ENCODE measurements at regions not wholly inside any gene's neighbourhood (a gene's known extent, or its start where the extent isn't known, plus 50 kb on each side); places are given as distances from the start of the nearest gene placed in this dataset.

DNA sequence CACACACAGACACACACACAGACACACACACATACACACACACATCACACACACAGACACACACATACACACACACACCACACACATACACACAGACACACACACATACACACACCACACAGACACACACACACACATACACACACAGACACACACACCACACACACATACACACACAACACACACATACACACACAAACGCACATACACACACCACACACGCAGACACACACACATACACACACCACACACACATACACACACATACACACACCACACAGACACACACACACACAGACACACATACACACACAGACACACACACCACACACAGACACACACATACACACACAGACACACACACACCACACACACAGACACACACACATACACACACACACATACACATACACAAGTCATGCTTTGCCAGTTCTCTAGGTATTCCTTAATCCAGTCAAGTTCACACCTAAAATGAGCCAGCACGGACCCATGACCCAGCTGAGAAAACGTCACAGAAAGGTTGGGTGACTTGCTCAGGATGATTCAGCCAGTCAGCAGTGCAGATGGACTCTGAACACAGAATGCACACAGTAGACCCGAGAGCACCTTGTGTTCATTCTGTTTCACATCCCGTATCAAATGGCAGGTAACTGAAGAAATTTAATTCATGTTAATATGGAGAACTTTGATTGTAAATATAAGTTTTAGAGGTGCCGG lies 746.4 kb downstream of the MTRR start:
- Histone ChIP-seq H3K4me3 (no peak overlapping the region), H3K9ac (ENCODE audit: insufficient read depth in 1 of 2, low read length in 2 of 2) (no peak overlapping the region), H3K27ac (ENCODE audit: low read depth in 1 of 2, low read length in 1 of 2) (no peak overlapping the region), H3K27me3 (ENCODE audit: control insufficient read depth in 3 of 3, insufficient read depth in 3 of 3, low read length in 2 of 3) (no peaks in the 10 kb centered on the region), H3K36me3 (ENCODE audit: control insufficient read depth in 4 of 4, insufficient read depth in 4 of 4, low read length in 4 of 4) (no peaks in the 10 kb centered on the region), H3K9me3 (ENCODE audit: control insufficient read depth in 4 of 4, insufficient read depth in 3 of 4, low read length in 3 of 4) (peaks cover 0 to 4% (median 0%) of the 10 kb centered on the region in 4 donors), H3K4me1 (ENCODE audit: control insufficient read depth in 5 of 5, insufficient read depth in 5 of 5, low read length in 5 of 5) (no peaks in the 10 kb centered on the region)
- DNase-seq (no peak), ATAC-seq (ENCODE audit: insufficient read depth, low FRiP score) (no peak)
- TF ChIP-seq CTCF (IDR thresholded peaks at IDR 0.05; ENCODE audit: control extremely low read depth, extremely low read depth), result no peak
- 80 to 90% methylated on average over 7 of the region's 7 CpGs for whole genome bisulfite sequencing, 2 donors

GRCh38 chr5:8628521-8628920 lies 759.6 kb downstream of the MTRR start:
- TF ChIP-seq CTCF (IDR thresholded peaks at IDR 0.05; ENCODE audit: control extremely low read depth, extremely low read depth), result no peak
- DNase-seq (no peak), ATAC-seq (ENCODE audit: insufficient read depth, low FRiP score) (no peak)
- Histone ChIP-seq H3K4me3 (no peak overlapping the region), H3K27me3 (ENCODE audit: control insufficient read depth in 3 of 3, insufficient read depth in 3 of 3, low read length in 2 of 3) (no peaks in the 10 kb centered on the region), H3K36me3 (ENCODE audit: control insufficient read depth in 4 of 4, insufficient read depth in 4 of 4, low read length in 4 of 4) (no peaks in the 10 kb centered on the region), H3K27ac (ENCODE audit: low read depth in 1 of 2, low read length in 1 of 2) (no peak overlapping the region), H3K9ac (ENCODE audit: insufficient read depth in 1 of 2, low read length in 2 of 2) (no peak overlapping the region), H3K9me3 (ENCODE audit: control insufficient read depth in 4 of 4, insufficient read depth in 3 of 4, low read length in 3 of 4) (peaks cover 0 to 3% (median 0%) of the 10 kb centered on the region in 4 donors), H3K4me1 (ENCODE audit: control insufficient read depth in 5 of 5, insufficient read depth in 5 of 5, low read length in 5 of 5) (no peaks in the 10 kb centered on the region)
- 71 to 79% methylated on average over 5 of the region's 5 CpGs for WGBS, 2 donors

DNA sequence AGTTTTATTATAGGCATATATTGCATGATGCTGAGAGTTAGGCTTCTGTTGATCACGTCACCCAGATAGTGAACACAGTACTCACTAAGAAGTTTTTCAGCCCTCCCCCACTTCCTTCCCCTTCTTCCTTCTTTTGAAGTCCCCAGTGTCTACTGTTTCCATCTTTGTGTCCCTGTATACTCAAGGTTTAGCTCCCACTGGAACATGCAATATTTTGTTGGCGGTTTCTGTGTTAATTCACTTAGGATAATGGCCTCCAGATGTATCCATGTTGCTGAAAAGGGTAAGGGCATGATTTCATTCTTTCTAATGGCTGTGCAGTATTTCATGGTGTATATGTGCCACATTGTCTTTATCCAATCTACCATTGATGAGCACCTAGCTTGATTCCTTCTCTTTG lies 764.3 kb downstream of the MTRR start:
- Histone ChIP-seq H3K27me3 (ENCODE audit: control insufficient read depth in 3 of 3, insufficient read depth in 3 of 3, low read length in 2 of 3) (no peaks in the 10 kb centered on the region), H3K4me3 (no peak overlapping the region), H3K4me1 (ENCODE audit: control insufficient read depth in 5 of 5, insufficient read depth in 5 of 5, low read length in 5 of 5) (no peaks in the 10 kb centered on the region), H3K9me3 (ENCODE audit: control insufficient read depth in 4 of 4, insufficient read depth in 3 of 4, low read length in 3 of 4) (peaks cover 0 to 3% (median 0%) of the 10 kb centered on the region in 4 donors), H3K36me3 (ENCODE audit: control insufficient read depth in 4 of 4, insufficient read depth in 4 of 4, low read length in 4 of 4) (no peaks in the 10 kb centered on the region), H3K27ac (ENCODE audit: low read depth in 1 of 2, low read length in 1 of 2) (no peak overlapping the region), H3K9ac (ENCODE audit: insufficient read depth in 1 of 2, low read length in 2 of 2) (no peak overlapping the region)
- ATAC-seq (ENCODE audit: insufficient read depth, low FRiP score) (no peak), DNase-seq (no peak)
- no peak for TF ChIP-seq CTCF (IDR thresholded peaks at IDR 0.05; ENCODE audit: control extremely low read depth, extremely low read depth)
- 71 to 74% methylated on average over 2 of the region's 2 CpGs for WGBS, 2 donors

- no peak overlapping the region for H3K4me3 ChIP-seq
- H3K9ac ChIP-seq (ENCODE audit: insufficient read depth in 1 of 2, low read length in 2 of 2), result no peak overlapping the region
- no peak for DNase-seq
- no peak for ATAC-seq (ENCODE audit: insufficient read depth, low FRiP score)
- H3K27me3 ChIP-seq (ENCODE audit: control insufficient read depth in 3 of 3, insufficient read depth in 3 of 3, low read length in 2 of 3), result no peaks in the 10 kb centered on the region
- no peak overlapping the region for H3K27ac ChIP-seq (ENCODE audit: low read depth in 1 of 2, low read length in 1 of 2)
- no peaks in the 10 kb centered on the region for H3K36me3 ChIP-seq (ENCODE audit: control insufficient read depth in 4 of 4, insufficient read depth in 4 of 4, low read length in 4 of 4)
- H3K9me3 ChIP-seq (ENCODE audit: control insufficient read depth in 4 of 4, insufficient read depth in 3 of 4, low read length in 3 of 4), result peaks cover 0 to 2% (median 0%) of the 10 kb centered on the region in 4 donors
- H3K4me1 ChIP-seq (ENCODE audit: control insufficient read depth in 5 of 5, insufficient read depth in 5 of 5, low read length in 5 of 5), result no peaks in the 10 kb centered on the region
- no peak for TF ChIP-seq CTCF (IDR thresholded peaks at IDR 0.05; ENCODE audit: control extremely low read depth, extremely low read depth)
- 18 to 29% methylated on average over 2 of the region's 2 CpGs for whole genome bisulfite sequencing, 2 donors
Measured at GRCh38 chr5:8633696-8634095, 764.7 kb downstream of the MTRR start.

All from lung (tissue), 11 donors.